ENCODE measurements at regions not wholly inside any gene's neighbourhood (a gene's known extent, or its start where the extent isn't known, plus 50 kb on each side); places are given as distances from the start of the nearest gene placed in this dataset.
A peak's percentile ranks its signal among the peaks of the same experiment; 100 is the strongest.

DNA sequence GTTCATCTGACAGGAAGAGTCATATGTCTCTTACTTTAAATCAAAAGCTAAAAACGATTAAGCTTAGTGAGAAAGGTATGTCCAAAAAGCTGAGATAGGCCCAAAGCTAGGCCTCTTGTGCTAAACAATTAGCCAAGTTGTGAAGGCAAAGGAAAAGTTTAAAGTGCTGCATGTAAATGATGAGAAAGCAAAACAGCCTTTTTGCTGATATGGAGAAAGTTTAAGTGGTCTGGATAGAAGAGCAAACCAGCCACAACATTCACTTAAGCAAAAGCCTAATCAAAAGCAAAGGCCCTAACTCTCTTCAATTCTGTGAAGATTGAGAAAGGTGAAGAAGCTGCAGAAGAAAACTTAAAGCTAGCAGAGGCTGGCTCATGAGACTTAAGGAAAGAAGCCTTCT lies 511.3 kb upstream of the FAM98A start:
- DNase-seq, result no peak
- Mint-ChIP-seq H3K27me3 (ENCODE audit: low read depth) (peaks cover 9% of the 10 kb centered on the region), H3K27ac (no peak overlapping the region), H3K4me1 (ENCODE audit: low read depth) (no peaks in the 10 kb centered on the region), H3K9me3 (no peaks in the 10 kb centered on the region), H3K36me3 (ENCODE audit: low read depth) (no peaks in the 10 kb centered on the region), H3K4me3 (no peak overlapping the region)
- CTCF ChIA-PET, result no interaction called here
- intact Hi-C loops (cut with micrococcal nuclease), result no loop called here

DNA sequence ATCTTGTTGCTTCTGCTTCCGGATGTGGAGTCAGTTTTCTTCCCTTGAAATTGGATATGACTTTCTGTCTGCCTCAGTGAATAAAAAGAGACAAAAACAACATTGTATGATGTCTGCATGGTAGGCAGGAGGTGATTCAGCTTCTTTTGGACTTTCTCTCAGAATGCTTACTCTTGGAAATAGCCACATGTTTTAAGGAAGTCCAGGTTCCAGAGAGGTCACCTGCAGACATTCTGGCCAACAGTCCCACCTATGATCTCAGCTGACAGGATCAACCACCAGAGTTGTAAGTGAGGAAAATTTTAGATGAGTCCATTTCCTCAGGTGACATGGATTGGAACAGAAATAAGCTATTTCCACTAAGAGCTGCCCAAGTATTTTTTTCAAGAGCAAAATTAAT lies 508.7 kb upstream of the FAM98A start:
- H3K4me3 Mint-ChIP-seq, result no peak overlapping the region
- no peaks in the 10 kb centered on the region for H3K9me3 Mint-ChIP-seq
- DNase-seq, result no peak
- H3K4me1 Mint-ChIP-seq (ENCODE audit: low read depth), result no peaks in the 10 kb centered on the region
- CTCF ChIA-PET, result interaction anchor here (0.7 kb wide), 1 partner anchor 253 kb away, joined by 4 read pairs; no protein-coding TSS in a partner anchor
- no peaks in the 10 kb centered on the region for H3K36me3 Mint-ChIP-seq (ENCODE audit: low read depth)
- peaks cover 12% of the 10 kb centered on the region for H3K27me3 Mint-ChIP-seq (ENCODE audit: low read depth)
- no peak overlapping the region for H3K27ac Mint-ChIP-seq
- intact Hi-C loops (cut with micrococcal nuclease), result no loop called here

GRCh38 chr2:34105006-34105767 lies 506.1 kb upstream of the FAM98A start:
- Mint-ChIP-seq H3K4me3 (no peak overlapping the region), H3K4me1 (ENCODE audit: low read depth) (no peaks in the 10 kb centered on the region), H3K27me3 (ENCODE audit: low read depth) (peaks cover 12% of the 10 kb centered on the region), H3K36me3 (ENCODE audit: low read depth) (no peaks in the 10 kb centered on the region), H3K27ac (no peak overlapping the region), H3K9me3 (no peaks in the 10 kb centered on the region)
- no peak for DNase-seq
- intact Hi-C loops (cut with micrococcal nuclease), result no loop called here
- CTCF ChIA-PET, result no interaction called here

DNA sequence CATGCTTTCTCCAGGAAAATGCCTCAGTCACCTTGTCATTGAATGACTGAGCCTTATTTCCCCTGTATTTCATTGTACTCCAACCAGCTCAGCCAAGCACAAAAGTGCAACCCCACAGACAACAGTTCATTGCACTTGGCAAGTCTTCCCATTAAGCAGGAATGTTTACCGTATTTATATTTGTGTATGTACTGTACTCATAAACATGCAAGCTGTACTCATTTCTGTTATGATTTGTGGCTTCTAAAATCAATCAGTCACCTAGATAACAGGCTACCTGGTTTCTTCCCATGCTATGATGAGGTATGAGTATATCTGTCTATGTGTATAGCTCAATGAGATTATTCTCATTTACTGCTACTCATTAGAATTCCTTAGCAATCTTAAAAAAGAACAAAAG lies 505.5 kb upstream of the FAM98A start:
- Mint-ChIP-seq H3K27ac (no peak overlapping the region), H3K4me3 (no peak overlapping the region), H3K27me3 (ENCODE audit: low read depth) (peaks cover 12% of the 10 kb centered on the region), H3K4me1 (ENCODE audit: low read depth) (no peaks in the 10 kb centered on the region), H3K36me3 (ENCODE audit: low read depth) (no peaks in the 10 kb centered on the region), H3K9me3 (no peaks in the 10 kb centered on the region)
- CTCF ChIA-PET, result no interaction called here
- DNase-seq, result no peak
- intact Hi-C loops (cut with micrococcal nuclease), result no loop called here

- intact Hi-C loops (cut with micrococcal nuclease), result no loop called here
- Mint-ChIP-seq H3K9me3 (no peaks in the 10 kb centered on the region), H3K36me3 (ENCODE audit: low read depth) (no peaks in the 10 kb centered on the region), H3K27me3 (ENCODE audit: low read depth) (peaks cover 9% of the 10 kb centered on the region), H3K4me1 (ENCODE audit: low read depth) (no peaks in the 10 kb centered on the region), H3K4me3 (no peak overlapping the region), H3K27ac (no peak overlapping the region)
- CTCF ChIA-PET, result no interaction called here
- no peak for DNase-seq
These were observed 504.3 kb upstream of the FAM98A start for GRCh38 chr2:34103437-34103836.

GRCh38 chr2:34102339-34102738 lies 503.2 kb upstream of the FAM98A start:
- no peak for DNase-seq
- no peaks in the 10 kb centered on the region for H3K9me3 Mint-ChIP-seq
- no peaks in the 10 kb centered on the region for H3K36me3 Mint-ChIP-seq (ENCODE audit: low read depth)
- H3K27ac Mint-ChIP-seq, result no peak overlapping the region
- peaks cover 6% of the 10 kb centered on the region for H3K27me3 Mint-ChIP-seq (ENCODE audit: low read depth)
- H3K4me1 Mint-ChIP-seq (ENCODE audit: low read depth), result no peaks in the 10 kb centered on the region
- intact Hi-C loops (cut with micrococcal nuclease), result no loop called here
- no peak overlapping the region for H3K4me3 Mint-ChIP-seq
- CTCF ChIA-PET, result interaction anchor here (0.6 kb wide), 1 partner anchor 479 kb away, joined by 4 read pairs; no protein-coding TSS in a partner anchor

GRCh38 chr2:34099377-34099776 lies 500.3 kb upstream of the FAM98A start:
- H3K27ac Mint-ChIP-seq, result no peak overlapping the region
- no peak overlapping the region for H3K4me3 Mint-ChIP-seq
- peaks cover 3% of the 10 kb centered on the region for H3K27me3 Mint-ChIP-seq (ENCODE audit: low read depth)
- H3K36me3 Mint-ChIP-seq (ENCODE audit: low read depth), result no peaks in the 10 kb centered on the region
- CTCF ChIA-PET, result no interaction called here
- H3K4me1 Mint-ChIP-seq (ENCODE audit: low read depth), result no peaks in the 10 kb centered on the region
- intact Hi-C loops (cut with micrococcal nuclease), result loop anchor here (10.0 kb wide), 1 partner anchor 425 kb away; no protein-coding TSS in a partner anchor
- H3K9me3 Mint-ChIP-seq, result no peaks in the 10 kb centered on the region
- DNase-seq, result no peak

DNA sequence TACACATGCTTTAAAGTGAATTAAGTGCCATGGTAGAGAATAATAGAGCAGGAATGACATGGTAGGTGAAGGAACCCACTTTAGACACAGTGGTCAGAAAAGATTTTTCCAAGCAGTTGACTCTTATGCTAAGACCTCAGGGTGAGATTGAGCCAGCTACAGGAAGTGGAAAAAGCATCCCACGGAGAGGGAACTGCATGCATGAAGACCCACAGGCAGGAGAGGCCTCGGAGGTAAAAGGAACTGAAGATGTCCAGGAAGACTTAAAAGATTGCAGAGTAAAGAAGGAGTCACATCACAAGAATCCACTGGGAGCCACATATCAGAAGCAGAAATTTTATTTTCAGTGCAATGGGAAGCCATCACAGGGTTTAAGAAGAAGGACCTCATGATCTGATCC lies 499.2 kb upstream of the FAM98A start:
- Mint-ChIP-seq H3K9me3 (no peaks in the 10 kb centered on the region), H3K27ac (no peak overlapping the region), H3K27me3 (ENCODE audit: low read depth) (peaks cover 3% of the 10 kb centered on the region), H3K4me3 (no peak overlapping the region), H3K4me1 (ENCODE audit: low read depth) (no peaks in the 10 kb centered on the region), H3K36me3 (ENCODE audit: low read depth) (no peaks in the 10 kb centered on the region)
- CTCF ChIA-PET, result no interaction called here
- no peak for DNase-seq
- intact Hi-C loops (cut with micrococcal nuclease), result loop anchor here (10.0 kb wide), 1 partner anchor 423 kb away; no protein-coding TSS in a partner anchor

GRCh38 chr2:34096562-34097171 lies 497.6 kb upstream of the FAM98A start:
- H3K36me3 Mint-ChIP-seq (ENCODE audit: low read depth), result no peaks in the 10 kb centered on the region
- CTCF ChIA-PET, result no interaction called here
- no peak overlapping the region for H3K27ac Mint-ChIP-seq
- peak; percentile 59 for DNase-seq
- no peaks in the 10 kb centered on the region for H3K9me3 Mint-ChIP-seq
- H3K27me3 Mint-ChIP-seq (ENCODE audit: low read depth), result peaks cover 3% of the 10 kb centered on the region
- no peak overlapping the region for H3K4me3 Mint-ChIP-seq
- intact Hi-C loops (cut with micrococcal nuclease), result loop anchor here (1.0 to 10.0 kb wide), 4 partner anchors 422 to 1332 kb away; no protein-coding TSS in a partner anchor
- H3K4me1 Mint-ChIP-seq (ENCODE audit: low read depth), result no peaks in the 10 kb centered on the region

GRCh38 chr2:34093790-34094189 lies 494.7 kb upstream of the FAM98A start:
- intact Hi-C loops (cut with micrococcal nuclease), result loop anchor here (10.0 kb wide), 1 partner anchor 419 kb away; no protein-coding TSS in a partner anchor
- H3K9me3 Mint-ChIP-seq, result no peaks in the 10 kb centered on the region
- CTCF ChIA-PET, result interaction anchor here (0.5 to 0.6 kb wide), 2 partner anchors 30 to 879 kb away, joined by 3 to 5 read pairs; no protein-coding TSS in a partner anchor
- no peak overlapping the region for H3K27ac Mint-ChIP-seq
- no peak overlapping the region for H3K4me3 Mint-ChIP-seq
- peaks cover 3% of the 10 kb centered on the region for H3K27me3 Mint-ChIP-seq (ENCODE audit: low read depth)
- no peaks in the 10 kb centered on the region for H3K4me1 Mint-ChIP-seq (ENCODE audit: low read depth)
- DNase-seq, result no peak
- no peaks in the 10 kb centered on the region for H3K36me3 Mint-ChIP-seq (ENCODE audit: low read depth)

DNA sequence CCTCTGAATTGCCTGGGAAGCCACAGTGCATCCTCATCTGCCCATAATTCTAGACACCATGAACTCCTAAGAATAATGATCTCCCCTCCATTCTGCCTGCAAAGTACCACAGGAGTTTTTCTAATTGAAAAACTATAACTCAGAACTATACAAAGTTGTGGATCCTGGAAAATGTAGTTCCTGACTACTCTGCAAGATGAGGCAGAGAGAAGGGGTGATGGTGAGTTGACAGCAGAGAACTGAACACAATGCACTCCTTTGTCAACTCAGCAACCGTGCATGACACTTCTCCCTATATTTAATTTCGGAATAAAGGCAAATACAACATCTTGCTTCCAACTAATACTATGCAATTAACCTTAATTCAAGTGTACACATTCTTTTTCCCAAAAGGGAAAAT lies 471.1 kb upstream of the FAM98A start:
- no peak overlapping the region for H3K27ac Mint-ChIP-seq
- H3K4me3 Mint-ChIP-seq, result no peak overlapping the region
- intact Hi-C loops (cut with micrococcal nuclease), result no loop called here
- H3K36me3 Mint-ChIP-seq (ENCODE audit: low read depth), result no peaks in the 10 kb centered on the region
- no peaks in the 10 kb centered on the region for H3K4me1 Mint-ChIP-seq (ENCODE audit: low read depth)
- DNase-seq, result no peak
- CTCF ChIA-PET, result no interaction called here
- H3K9me3 Mint-ChIP-seq, result peaks cover 4% of the 10 kb centered on the region
- no peaks in the 10 kb centered on the region for H3K27me3 Mint-ChIP-seq (ENCODE audit: low read depth)

DNA sequence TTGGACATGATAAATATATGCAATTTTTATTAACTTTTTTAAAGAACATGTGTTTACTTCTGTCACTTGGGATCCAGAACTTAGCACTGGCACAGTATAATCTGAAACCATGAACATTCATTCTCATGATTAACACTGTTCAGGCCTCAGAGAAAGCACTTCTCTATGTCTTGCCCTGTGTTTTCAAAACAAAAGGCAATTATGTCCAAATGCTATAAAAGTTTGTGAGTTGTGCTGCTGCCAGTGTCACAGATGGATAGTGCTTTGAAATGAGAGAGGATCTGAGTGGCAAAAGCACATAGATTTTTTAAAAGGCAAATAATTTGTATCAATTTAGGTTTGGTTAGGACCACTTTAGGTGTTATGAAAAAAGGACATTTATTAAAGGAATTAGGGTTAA lies 470.5 kb upstream of the FAM98A start:
- Mint-ChIP-seq H3K4me1 (ENCODE audit: low read depth) (no peaks in the 10 kb centered on the region), H3K4me3 (no peak overlapping the region), H3K36me3 (ENCODE audit: low read depth) (no peaks in the 10 kb centered on the region), H3K9me3 (peaks cover 4% of the 10 kb centered on the region), H3K27me3 (ENCODE audit: low read depth) (no peaks in the 10 kb centered on the region), H3K27ac (no peak overlapping the region)
- no peak for DNase-seq
- intact Hi-C loops (cut with micrococcal nuclease), result no loop called here
- CTCF ChIA-PET, result no interaction called here

DNA sequence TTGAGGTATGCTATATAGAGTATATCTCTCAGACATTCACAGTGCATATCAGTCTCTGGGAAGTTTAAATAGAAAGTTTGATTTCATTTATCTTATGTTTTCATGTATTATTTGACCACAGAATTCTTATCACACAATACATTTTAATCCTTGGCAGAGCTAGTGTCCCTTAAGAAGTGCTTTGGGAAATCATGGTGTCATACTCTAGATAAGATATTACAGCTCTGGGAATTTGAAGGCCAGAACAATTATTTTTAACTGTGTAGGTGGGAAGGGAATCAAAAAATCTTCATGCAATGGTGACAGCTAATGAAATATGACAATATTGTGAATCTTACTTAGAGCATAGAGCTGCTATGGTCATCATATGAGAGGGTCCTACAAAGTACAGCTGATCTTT lies 451.3 kb upstream of the FAM98A start:
- Mint-ChIP-seq H3K9me3 (no peaks in the 10 kb centered on the region), H3K27me3 (ENCODE audit: low read depth) (no peaks in the 10 kb centered on the region), H3K27ac (no peak overlapping the region), H3K4me3 (no peak overlapping the region), H3K36me3 (ENCODE audit: low read depth) (no peaks in the 10 kb centered on the region), H3K4me1 (ENCODE audit: low read depth) (no peaks in the 10 kb centered on the region)
- no peak for DNase-seq
- intact Hi-C loops (cut with micrococcal nuclease), result no loop called here
- CTCF ChIA-PET, result interaction anchor here (0.9 kb wide), 1 partner anchor 38 kb away, joined by 3 read pairs; no protein-coding TSS in a partner anchor

Data from activated naive CD4-positive, alpha-beta T cell treated with anti-CD3 and anti-CD28 coated beads for 36 hours (primary cell).